ENCODE measurements at regions not wholly inside any gene's neighbourhood (a gene's known extent, or its start where the extent isn't known, plus 50 kb on each side); places are given as distances from the start of the nearest gene placed in this dataset.

- no peak overlapping the region for H3K4me3 ChIP-seq (ENCODE audit: low read depth, low read length)
- TF ChIP-seq, protein P1, sequence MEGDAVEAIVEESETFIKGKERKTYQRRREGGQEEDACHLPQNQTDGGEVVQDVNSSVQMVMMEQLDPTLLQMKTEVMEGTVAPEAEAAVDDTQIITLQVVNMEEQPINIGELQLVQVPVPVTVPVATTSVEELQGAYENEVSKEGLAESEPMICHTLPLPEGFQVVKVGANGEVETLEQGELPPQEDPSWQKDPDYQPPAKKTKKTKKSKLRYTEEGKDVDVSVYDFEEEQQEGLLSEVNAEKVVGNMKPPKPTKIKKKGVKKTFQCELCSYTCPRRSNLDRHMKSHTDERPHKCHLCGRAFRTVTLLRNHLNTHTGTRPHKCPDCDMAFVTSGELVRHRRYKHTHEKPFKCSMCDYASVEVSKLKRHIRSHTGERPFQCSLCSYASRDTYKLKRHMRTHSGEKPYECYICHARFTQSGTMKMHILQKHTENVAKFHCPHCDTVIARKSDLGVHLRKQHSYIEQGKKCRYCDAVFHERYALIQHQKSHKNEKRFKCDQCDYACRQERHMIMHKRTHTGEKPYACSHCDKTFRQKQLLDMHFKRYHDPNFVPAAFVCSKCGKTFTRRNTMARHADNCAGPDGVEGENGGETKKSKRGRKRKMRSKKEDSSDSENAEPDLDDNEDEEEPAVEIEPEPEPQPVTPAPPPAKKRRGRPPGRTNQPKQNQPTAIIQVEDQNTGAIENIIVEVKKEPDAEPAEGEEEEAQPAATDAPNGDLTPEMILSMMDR (IDR thresholded peaks at IDR 0.05; ENCODE audit: low read depth, low read length) = no peak
These were observed 485.4 kb downstream of the ZNF608 start for GRCh38 chr5:124260921-124261515.

DNA sequence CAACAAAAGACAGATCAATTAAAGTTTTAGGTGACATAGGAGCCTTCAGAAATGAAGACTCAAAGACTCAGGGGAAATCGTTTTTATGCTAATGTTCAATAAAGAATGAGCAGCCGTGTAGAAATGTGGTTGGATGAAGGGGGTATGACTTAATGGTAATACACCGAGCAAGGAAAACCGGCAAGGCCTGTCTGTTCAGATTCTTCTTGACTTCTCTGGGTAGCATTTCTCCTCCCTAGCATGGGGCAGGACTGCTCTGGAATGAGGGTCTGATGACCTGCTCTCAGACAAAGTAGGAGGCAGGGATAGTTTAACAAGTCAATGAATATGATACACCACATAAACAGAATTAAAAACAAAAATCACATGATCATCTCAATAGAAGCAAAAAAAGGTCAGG lies 487.4 kb downstream of the ZNF608 start:
- H3K4me3 ChIP-seq (ENCODE audit: low read depth, low read length) = no peak overlapping the region
- TF ChIP-seq, protein P1 (IDR thresholded peaks at IDR 0.05; ENCODE audit: low read depth, low read length) = no peak

- TF ChIP-seq, protein P1 (IDR thresholded peaks at IDR 0.05; ENCODE audit: low read depth, low read length) = no peak
- no peak overlapping the region for H3K4me3 ChIP-seq (ENCODE audit: low read depth, low read length)
These were observed 489.4 kb downstream of the ZNF608 start for GRCh38 chr5:124257048-124257447.

DNA sequence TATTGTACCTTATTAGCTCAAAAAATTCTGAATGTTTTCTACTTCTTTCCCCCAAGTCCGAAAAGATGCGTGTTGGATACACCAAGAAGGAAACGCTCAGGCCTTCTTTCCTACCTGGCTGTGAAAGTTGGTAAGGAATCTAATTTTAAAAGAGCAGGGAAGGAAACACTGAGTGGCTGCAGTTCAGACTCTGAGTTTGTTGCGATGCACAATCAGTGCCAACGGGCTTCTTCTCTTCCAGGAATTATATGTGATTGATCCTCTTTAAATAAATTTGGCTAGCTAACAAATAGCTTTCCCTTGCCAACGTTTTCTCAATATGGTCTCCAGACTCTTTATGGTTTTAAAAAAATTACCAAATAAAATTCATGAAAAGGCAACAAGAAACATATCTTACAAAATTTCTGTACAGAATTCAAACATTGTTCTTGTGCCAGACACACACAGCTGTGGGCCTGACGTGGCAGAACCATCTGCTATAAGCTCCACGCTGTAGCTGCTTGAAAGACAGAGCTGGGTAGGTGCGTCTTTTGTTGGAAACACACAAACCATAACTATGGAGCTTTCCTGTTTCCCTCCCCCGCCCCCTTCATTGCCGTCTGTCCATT lies 493.1 kb downstream of the ZNF608 start:
- TF ChIP-seq, protein P1 (IDR thresholded peaks at IDR 0.05; ENCODE audit: low read depth, low read length) = no peak
- H3K4me3 ChIP-seq (ENCODE audit: low read depth, low read length) = no peak overlapping the region

DNA sequence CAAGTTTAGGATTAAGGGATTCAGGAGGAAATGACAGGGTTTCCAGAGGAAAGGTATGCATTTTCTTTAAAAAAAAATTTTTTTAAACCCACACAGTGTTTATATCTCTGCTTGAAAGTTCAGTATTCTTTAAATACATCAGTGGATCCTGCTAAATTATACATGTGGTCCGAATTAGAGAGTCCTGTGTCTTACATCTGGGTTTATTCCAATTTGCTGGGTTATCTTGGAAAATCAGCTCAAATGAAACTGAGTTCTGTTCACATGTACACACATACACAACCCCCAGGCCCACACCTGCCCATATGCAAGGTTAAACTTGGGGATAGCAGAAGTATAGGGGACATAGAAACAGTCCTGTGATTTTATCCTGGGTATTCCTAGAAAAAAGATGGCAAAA lies 493.7 kb downstream of the ZNF608 start:
- H3K4me3 ChIP-seq (ENCODE audit: low read depth, low read length) = no peak overlapping the region
- TF ChIP-seq, protein P1 (IDR thresholded peaks at IDR 0.05; ENCODE audit: low read depth, low read length) = no peak

GRCh38 chr5:124252191-124252638 lies 494.2 kb downstream of the ZNF608 start:
- TF ChIP-seq, protein P1 (IDR thresholded peaks at IDR 0.05; ENCODE audit: low read depth, low read length) = no peak
- no peak overlapping the region for H3K4me3 ChIP-seq (ENCODE audit: low read depth, low read length)

GRCh38 chr5:124245276-124245675 lies 501.2 kb downstream of the ZNF608 start:
- no peak overlapping the region for H3K4me3 ChIP-seq (ENCODE audit: low read depth, low read length)
- TF ChIP-seq, protein P1 (IDR thresholded peaks at IDR 0.05; ENCODE audit: low read depth, low read length) = no peak

Measured in WI38 (cell line).